HepG2 (cell line): ENCODE measurements at regions not wholly inside any gene's neighbourhood (a gene's known extent, or its start where the extent isn't known, plus 50 kb on each side); places are given as distances from the start of the nearest gene placed in this dataset.

Experiments
- ATAC-seq: fragments of 200-7000 bp; cut with Tn5 transposase; 3 replicates; pipeline ENCODE4 v1.9.1; 2020; ENCODE audit warnings: mild to moderate bottlenecking, moderate library complexity
- BruUV-seq: library from RNA; stranded (reverse); fragments of 400-500 nt; replicated peaks from 2 replicates; lab custom pipeline; 2021; lab: Mats Ljungman, UMichigan
- CTCF ChIA-PET: fragments of 300-600 bp; formaldehyde crosslinking; extraction: SDS; loops from one replicate; lab custom pipeline; 2021; ENCODE audit warnings: low total read pairs, inconsistent platforms, low intra/inter-chr PET ratio; lab: Yijun Ruan, JAX
- POLR2A ChIA-PET: fragments of 350-600 bp; sonication (Branson Sonifier 250); formaldehyde crosslinking; loops from one replicate; lab custom pipeline; 2020; ENCODE audit warnings: antibody characterized with exemption, inconsistent platforms; lab: Yijun Ruan, JAX
- DNase-seq: peaks from one replicate; pipeline ENCODE4 v3.0.0-alpha.2; 2015; ENCODE audit warnings: low spot score
- FAIRE-seq: peaks from 3 replicates; lab custom pipeline; 2011; peaks lifted over from hg19 to GRCh38; lab: Jason Lieb, UNC
- H2AFZ ChIP-seq: one replicate; pipeline ENCODE4 v1.6.1; 2011; ENCODE audit warnings: low read length, inconsistent platforms
- H3K27ac ChIP-seq: fragments of 300-600 bp; 3 replicates; pipeline ENCODE4 v1.8.0; 2011; ENCODE audit warnings: mixed run types, mild to moderate bottlenecking, mixed read lengths, low read length, inconsistent platforms; ENCODE audit not compliant: insufficient read depth; ENCODE audit errors: extremely low read length
- H3K27me3 ChIP-seq, 2 experiments: fragments of 200-600 bp in 1 of 2; 2 replicates in 1 of 2; 3 replicates in 1 of 2; pipeline versions ENCODE4 v1.6.0 to v1.8.0; 2011; ENCODE audit warnings: low read length in 2 of 2, mild to moderate bottlenecking in 2 of 2, moderate library complexity in 2 of 2, inconsistent platforms in 1 of 2; ENCODE audit not compliant: insufficient read depth in 2 of 2, control insufficient read depth in 1 of 2
- H3K36me3 ChIP-seq, 2 experiments: fragments of 200-600 bp in 1 of 2; replicated peaks in 1 of 2; 2 replicates in 1 of 2; 3 replicates in 1 of 2; pipeline versions ENCODE4 v1.5.1 to v1.8.0; 2011; ENCODE audit warnings: low read length in 2 of 2, inconsistent platforms in 1 of 2; ENCODE audit not compliant: insufficient read depth in 2 of 2, control insufficient read depth in 1 of 2
- H3K4me1 ChIP-seq: 2 replicates; pipeline ENCODE4 v1.5.1; 2012; ENCODE audit warnings: low read length, inconsistent platforms; ENCODE audit not compliant: insufficient read depth
- H3K4me2 ChIP-seq: 2 replicates; pipeline ENCODE4 v1.6.0; 2011; ENCODE audit warnings: low read depth, low read length, inconsistent platforms
- H3K4me3 ChIP-seq, 3 experiments: fragments of 200-600 bp in 1 of 3; sonication (generic), shearing (Covaris generic) in 1 of 3; replicated peaks in 1 of 3; 2 replicates each; pipeline ENCODE4 v1.5.1; 2011 to 2016; ENCODE audit warnings: low read length in 3 of 3, inconsistent platforms in 2 of 3, low read depth in 2 of 3, mild to moderate bottlenecking in 2 of 3, control low read depth in 1 of 3, mixed read lengths in 1 of 3; ENCODE audit not compliant: insufficient read depth in 1 of 3
- H3K79me2 ChIP-seq: one replicate; pipeline ENCODE4 v1.6.1; 2011; ENCODE audit warnings: low read length, inconsistent platforms; ENCODE audit not compliant: insufficient read depth
- H3K9ac ChIP-seq: 2 replicates; pipeline ENCODE4 v1.6.0; 2011; ENCODE audit warnings: mild to moderate bottlenecking, low read depth, low read length, inconsistent platforms; ENCODE audit not compliant: insufficient read depth
- H3K9me3 ChIP-seq: 2 replicates; pipeline ENCODE4 v1.5.1; 2012; ENCODE audit warnings: mild to moderate bottlenecking, low read length
- H4K20me1 ChIP-seq: 2 replicates; pipeline ENCODE4 v1.6.0; 2011; ENCODE audit warnings: inconsistent platforms, mild to moderate bottlenecking, low read length, moderate library complexity; ENCODE audit not compliant: insufficient read depth
- FOSL2 ChIP-seq: sonication (generic); formaldehyde crosslinking; IDR thresholded peaks from 2 replicates; pipeline ENCODE4 v1.4.0; 2020; ENCODE audit warnings: missing genetic modification reagents
- TRIM24 ChIP-seq: sonication (generic); formaldehyde crosslinking; IDR thresholded peaks from 2 replicates; pipeline ENCODE4 v1.8.0; 2022; ENCODE audit warnings: mild to moderate bottlenecking, missing genetic modification reagents
- ZFAT ChIP-seq: sonication (generic); formaldehyde crosslinking; conservative IDR thresholded peaks from 2 replicates; pipeline ENCODE4 v1.8.1; 2023; ENCODE audit warnings: missing genetic modification reagents, inconsistent platforms
- ZFP90 ChIP-seq: sonication (generic); formaldehyde crosslinking; IDR thresholded peaks from 2 replicates; pipeline ENCODE4 v1.8.0; 2022; ENCODE audit warnings: missing genetic modification reagents, mild to moderate bottlenecking, inconsistent platforms, borderline replicate concordance
- ZNF12 ChIP-seq: sonication (generic); formaldehyde crosslinking; IDR thresholded peaks from 2 replicates; pipeline ENCODE4 v1.5.0; 2020; ENCODE audit warnings: missing genetic modification reagents
- WGBS: methylation state at CpG from one replicate; pipeline ENCODE4 v1.1.6; 2017; ENCODE audit warnings: low lambda C conversion rate; 5-methylcytosine and 5-hydroxymethylcytosine counted together
- in situ Hi-C: cut with HindIII; loops from 2 replicates; pipeline ENCODE4 v1.10.0; 2017; ENCODE audit warnings: low pct_unique_long_range_greater_than_20kb; ENCODE audit not compliant: extremely low pct_ligation_motif_present
- intact Hi-C: fragments of 100-400 bp; cut with micrococcal nuclease; formaldehyde crosslinking; loops from one replicate; pipeline ENCODE4 v1.10.0; 2022; ENCODE audit not compliant: unreplicated experiment
- TF ChIP-seq, protein P1 (sequence below): IDR thresholded peaks from 2 replicates; pipeline ENCODE4 v1.6.1; 2016; ENCODE audit warnings: control low read depth
- TF ChIP-seq, protein P2 (sequence below): IDR thresholded peaks from 2 replicates; pipeline ENCODE4 v1.6.1; 2016; ENCODE audit warnings: low read depth, borderline replicate concordance
- TF ChIP-seq, protein P3 (sequence below): sonication (generic); formaldehyde crosslinking; conservative IDR thresholded peaks from 2 replicates; pipeline ENCODE4 v1.8.1; 2023; ENCODE audit warnings: missing genetic modification reagents

DNA sequence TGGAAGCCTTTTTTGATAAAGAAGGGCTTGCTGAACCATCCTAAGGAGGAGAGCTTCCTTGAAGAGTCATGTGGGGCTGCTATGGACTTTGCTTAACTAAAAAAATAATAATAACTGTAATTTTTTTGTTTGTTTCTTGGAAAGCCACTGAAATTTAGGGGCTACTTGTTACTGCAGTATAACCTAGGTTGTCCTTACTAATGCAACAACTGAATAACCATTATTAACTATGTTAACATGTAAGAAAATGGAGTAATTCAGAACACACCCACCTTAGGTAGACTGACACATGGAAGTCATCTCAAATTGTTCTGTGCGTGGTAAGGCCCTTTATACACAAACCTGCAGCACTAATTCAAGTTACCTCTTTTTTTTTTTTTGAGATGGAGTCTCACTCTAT is 90.9 kb upstream of the SOX4 start:
- ChIA-PET CTCF (no interaction called here), POLR2A (no interaction called here)
- TF ChIP-seq, protein P1, sequence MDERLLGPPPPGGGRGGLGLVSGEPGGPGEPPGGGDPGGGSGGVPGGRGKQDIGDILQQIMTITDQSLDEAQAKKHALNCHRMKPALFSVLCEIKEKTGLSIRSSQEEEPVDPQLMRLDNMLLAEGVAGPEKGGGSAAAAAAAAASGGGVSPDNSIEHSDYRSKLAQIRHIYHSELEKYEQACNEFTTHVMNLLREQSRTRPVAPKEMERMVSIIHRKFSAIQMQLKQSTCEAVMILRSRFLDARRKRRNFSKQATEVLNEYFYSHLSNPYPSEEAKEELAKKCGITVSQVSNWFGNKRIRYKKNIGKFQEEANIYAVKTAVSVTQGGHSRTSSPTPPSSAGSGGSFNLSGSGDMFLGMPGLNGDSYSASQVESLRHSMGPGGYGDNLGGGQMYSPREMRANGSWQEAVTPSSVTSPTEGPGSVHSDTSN, result no peak
- no peak for TF ChIP-seq ZFP90 (CRISPR knock-in tag)
- TF ChIP-seq, protein P2, sequence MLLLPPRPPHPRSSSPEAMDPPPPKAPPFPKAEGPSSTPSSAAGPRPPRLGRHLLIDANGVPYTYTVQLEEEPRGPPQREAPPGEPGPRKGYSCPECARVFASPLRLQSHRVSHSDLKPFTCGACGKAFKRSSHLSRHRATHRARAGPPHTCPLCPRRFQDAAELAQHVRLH (CRISPR knock-in tag), result no peak
- TF ChIP-seq TRIM24 (CRISPR knock-in tag), result no peak
- TF ChIP-seq ZNF12 (CRISPR knock-in tag), result peak; percentile 92
- Histone ChIP-seq H3K27me3 (no peaks in the 10 kb centered on the region), H3K9me3 (no peaks in the 10 kb centered on the region), H3K27ac (no peak overlapping the region), H3K4me2 (no peak overlapping the region), H2AFZ (no peak overlapping the region), H3K4me1 (peaks cover 49% of the 10 kb centered on the region), H3K4me3 (no peak overlapping the region), H3K79me2 (no peaks in the 10 kb centered on the region), H3K36me3 (no peaks in the 10 kb centered on the region), H3K9ac (no peak overlapping the region), H4K20me1 (no peaks in the 10 kb centered on the region)
- in situ Hi-C loops, result no loop called here
- DNase-seq (no peak), ATAC-seq (no peak), FAIRE-seq (no peak)
- 52% methylated on average over 1 of the region's 1 CpG for WGBS
- no TSS peak for BruUV-seq
- intact Hi-C loops, result no loop called here

DNA sequence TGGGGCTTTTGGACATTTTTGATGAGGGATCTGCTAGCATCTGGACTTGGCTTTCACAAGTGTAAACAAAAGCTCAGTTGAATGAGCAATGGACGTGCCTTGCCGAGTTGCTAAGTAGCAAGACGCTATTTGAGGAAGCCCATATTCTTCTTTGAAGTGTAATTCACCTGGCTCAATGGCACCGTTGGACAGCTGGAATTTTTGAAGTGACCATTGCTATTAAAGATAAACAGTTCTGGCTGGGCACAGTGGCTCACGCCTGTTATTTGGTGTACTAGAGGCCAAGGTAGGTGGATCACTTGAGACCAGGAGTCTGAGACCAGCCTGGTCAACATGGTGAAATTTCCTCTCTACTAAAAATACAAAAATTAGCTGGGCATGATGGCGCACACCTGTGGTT is 88.8 kb upstream of the SOX4 start:
- Histone ChIP-seq H3K79me2 (no peaks in the 10 kb centered on the region), H3K4me2 (peak overlapping the region; percentile 59), H2AFZ (no peak overlapping the region), H3K36me3 (no peaks in the 10 kb centered on the region), H3K27ac (no peak overlapping the region), H3K27me3 (peaks cover 0 to 4% of the 10 kb centered on the region in 2 experiments; a peak in 2 of 5 replicates), H3K9me3 (no peaks in the 10 kb centered on the region), H3K9ac (no peak overlapping the region), H3K4me3 (no peak overlapping the region)
- intact Hi-C loops, result no loop called here
- FAIRE-seq, result no peak
- POLR2A ChIA-PET, result no interaction called here
- BruUV-seq, result no TSS peak
- TF ChIP-seq, protein P3, sequence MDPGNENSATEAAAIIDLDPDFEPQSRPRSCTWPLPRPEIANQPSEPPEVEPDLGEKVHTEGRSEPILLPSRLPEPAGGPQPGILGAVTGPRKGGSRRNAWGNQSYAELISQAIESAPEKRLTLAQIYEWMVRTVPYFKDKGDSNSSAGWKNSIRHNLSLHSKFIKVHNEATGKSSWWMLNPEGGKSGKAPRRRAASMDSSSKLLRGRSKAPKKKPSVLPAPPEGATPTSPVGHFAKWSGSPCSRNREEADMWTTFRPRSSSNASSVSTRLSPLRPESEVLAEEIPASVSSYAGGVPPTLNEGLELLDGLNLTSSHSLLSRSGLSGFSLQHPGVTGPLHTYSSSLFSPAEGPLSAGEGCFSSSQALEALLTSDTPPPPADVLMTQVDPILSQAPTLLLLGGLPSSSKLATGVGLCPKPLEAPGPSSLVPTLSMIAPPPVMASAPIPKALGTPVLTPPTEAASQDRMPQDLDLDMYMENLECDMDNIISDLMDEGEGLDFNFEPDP (CRISPR knock-in tag), result 0 out of 2 replicates have a peak, but pooled peaks have one; percentile 58
- TF ChIP-seq FOSL2 (CRISPR knock-in tag) (no peak), ZFAT (CRISPR knock-in tag) (no peak)
- TF ChIP-seq, all 625 proteins: peak for 1
- in situ Hi-C loops, result no loop called here
- Histone ChIP-seq H4K20me1 (no peaks in the 10 kb centered on the region), H3K4me1 (peaks cover 65% of the 10 kb centered on the region)
- DNase-seq (no peak), ATAC-seq (no peak)
- 68% methylated on average over 6 of the region's 6 CpGs for WGBS
- CTCF ChIA-PET, result no interaction called here
